ENCODE measurements at regions not wholly inside any gene's neighbourhood (a gene's known extent, or its start where the extent isn't known, plus 50 kb on each side); places are given as distances from the start of the nearest gene placed in this dataset.

DNA sequence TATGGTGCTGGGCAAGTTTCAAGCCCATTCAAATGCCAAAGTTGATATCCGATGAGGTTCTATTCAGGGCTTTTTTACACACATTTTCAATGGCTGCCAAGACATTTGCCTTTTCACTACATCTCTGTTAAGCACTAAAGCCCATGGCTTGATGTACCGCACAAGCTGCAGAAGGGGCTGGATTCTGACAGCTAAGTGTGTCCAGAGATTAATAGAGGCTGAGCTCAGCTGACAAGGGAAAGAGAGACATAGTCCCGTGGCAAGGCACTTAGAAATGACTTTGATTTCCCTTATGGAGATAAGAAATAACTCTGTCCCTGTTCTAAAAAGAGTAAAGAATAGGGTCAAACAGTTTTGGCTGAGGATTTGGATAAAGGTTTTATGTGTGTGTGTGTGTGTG lies 198.6 kb downstream of the DMRT2 start:
- Histone ChIP-seq H3K36me3 (no peaks in the 10 kb centered on the region), H3K4me1 (no peaks in the 10 kb centered on the region), H3K4me3 (no peak overlapping the region), H3K27ac (no peak overlapping the region), H3K9me3 (no peaks in the 10 kb centered on the region), H3K27me3 (no peaks in the 10 kb centered on the region)
- intact Hi-C loops (cut with DNase I; ENCODE audit: low total_unique reads): no loop called here
- DNase-seq: no peak
- TF ChIP-seq, protein P1, sequence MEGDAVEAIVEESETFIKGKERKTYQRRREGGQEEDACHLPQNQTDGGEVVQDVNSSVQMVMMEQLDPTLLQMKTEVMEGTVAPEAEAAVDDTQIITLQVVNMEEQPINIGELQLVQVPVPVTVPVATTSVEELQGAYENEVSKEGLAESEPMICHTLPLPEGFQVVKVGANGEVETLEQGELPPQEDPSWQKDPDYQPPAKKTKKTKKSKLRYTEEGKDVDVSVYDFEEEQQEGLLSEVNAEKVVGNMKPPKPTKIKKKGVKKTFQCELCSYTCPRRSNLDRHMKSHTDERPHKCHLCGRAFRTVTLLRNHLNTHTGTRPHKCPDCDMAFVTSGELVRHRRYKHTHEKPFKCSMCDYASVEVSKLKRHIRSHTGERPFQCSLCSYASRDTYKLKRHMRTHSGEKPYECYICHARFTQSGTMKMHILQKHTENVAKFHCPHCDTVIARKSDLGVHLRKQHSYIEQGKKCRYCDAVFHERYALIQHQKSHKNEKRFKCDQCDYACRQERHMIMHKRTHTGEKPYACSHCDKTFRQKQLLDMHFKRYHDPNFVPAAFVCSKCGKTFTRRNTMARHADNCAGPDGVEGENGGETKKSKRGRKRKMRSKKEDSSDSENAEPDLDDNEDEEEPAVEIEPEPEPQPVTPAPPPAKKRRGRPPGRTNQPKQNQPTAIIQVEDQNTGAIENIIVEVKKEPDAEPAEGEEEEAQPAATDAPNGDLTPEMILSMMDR (IDR thresholded peaks at IDR 0.05): no peak

DNA sequence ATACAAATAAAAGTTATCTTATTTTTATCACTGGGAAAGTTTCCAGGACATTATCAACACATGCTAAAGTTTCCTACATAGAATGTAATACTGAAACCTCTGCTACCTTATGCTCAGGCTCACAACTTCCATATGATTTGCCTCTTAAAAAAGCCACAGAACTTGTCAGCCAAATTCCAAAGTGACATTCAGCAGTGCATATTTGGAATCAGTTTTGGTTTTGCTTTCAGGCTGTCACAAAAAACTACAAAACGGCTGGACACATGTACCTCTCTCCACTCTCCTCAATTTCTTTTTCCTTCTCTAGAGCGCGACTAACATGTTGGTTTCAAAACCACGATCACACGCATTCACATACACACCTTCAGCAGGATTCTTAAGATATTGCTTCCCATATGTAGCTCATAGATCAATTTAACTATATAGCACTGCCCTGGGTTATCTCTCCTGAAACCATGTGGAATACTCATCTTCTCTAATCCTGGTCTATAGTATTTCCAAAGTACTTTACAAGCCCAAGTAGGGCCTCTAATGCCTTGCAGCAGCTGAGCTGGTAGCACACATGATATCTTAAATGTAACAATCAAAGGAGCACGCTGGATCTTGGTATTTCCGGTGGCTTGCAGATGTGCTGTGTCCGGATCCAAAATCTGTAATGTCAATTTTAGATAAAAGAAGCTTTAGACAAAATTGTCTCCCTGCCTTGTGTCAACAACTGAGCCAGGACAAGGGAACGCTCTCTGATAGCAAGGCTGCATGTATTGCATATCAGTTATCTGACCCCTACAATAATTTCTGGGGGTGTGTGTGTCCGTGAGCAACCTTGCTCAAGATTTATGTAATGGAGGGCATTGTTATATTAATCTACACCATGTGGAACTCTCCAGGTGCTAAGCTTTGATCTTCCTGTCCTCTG lies 203.2 kb downstream of the DMRT2 start:
- no peaks in the 10 kb centered on the region for H3K9me3 ChIP-seq
- H3K4me1 ChIP-seq: no peaks in the 10 kb centered on the region
- H3K27me3 ChIP-seq: no peaks in the 10 kb centered on the region
- intact Hi-C loops (cut with DNase I; ENCODE audit: low total_unique reads): no loop called here
- H3K4me3 ChIP-seq: no peak overlapping the region
- H3K36me3 ChIP-seq: no peaks in the 10 kb centered on the region
- TF ChIP-seq, protein P1 (IDR thresholded peaks at IDR 0.05): no peak
- no peak overlapping the region for H3K27ac ChIP-seq
- DNase-seq: no peak

DNA sequence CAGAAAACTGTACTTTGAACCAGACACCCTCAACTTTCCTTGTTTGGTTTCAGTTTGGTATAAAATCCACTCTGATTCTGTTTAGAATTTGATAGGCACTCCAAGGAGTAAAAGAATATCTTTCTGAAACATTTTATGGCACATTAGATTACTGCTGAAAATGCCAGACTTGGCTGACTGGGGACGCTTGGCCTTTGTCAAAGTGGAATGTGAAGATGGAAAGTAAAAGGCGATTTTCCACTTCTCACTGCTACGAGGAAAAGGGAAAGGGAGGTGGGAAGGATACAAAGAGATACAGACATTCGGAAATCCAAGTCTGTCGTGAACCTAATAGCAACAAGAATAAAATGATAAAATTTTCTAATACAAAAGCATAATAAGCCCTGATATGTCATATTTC lies 203.9 kb downstream of the DMRT2 start:
- Histone ChIP-seq H3K36me3 (no peaks in the 10 kb centered on the region), H3K4me1 (no peaks in the 10 kb centered on the region), H3K27me3 (no peaks in the 10 kb centered on the region), H3K9me3 (no peaks in the 10 kb centered on the region), H3K27ac (no peak overlapping the region), H3K4me3 (no peak overlapping the region)
- TF ChIP-seq, protein P1 (IDR thresholded peaks at IDR 0.05): no peak
- intact Hi-C loops (cut with DNase I; ENCODE audit: low total_unique reads): no loop called here
- DNase-seq: no peak

DNA sequence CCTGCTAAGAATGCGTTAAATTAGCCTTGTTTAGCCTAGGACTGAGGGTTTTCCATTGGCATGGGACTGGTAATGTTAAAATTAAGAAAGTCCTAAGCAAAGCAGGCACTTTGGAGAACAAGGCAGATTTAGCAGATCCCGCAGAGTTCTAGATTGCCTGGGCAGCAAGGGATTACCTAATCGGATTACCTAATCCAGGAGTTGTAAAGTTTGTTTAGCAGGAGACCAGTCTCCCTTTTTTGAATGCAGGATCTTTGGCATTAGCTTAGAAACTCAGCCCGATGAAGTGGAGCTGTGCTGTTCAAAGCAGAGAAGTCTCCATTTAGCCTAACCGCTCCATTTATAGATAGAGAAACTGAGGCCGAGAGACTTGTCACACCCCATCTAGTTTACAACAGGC lies 206.0 kb downstream of the DMRT2 start:
- no peaks in the 10 kb centered on the region for H3K36me3 ChIP-seq
- no peak overlapping the region for H3K4me3 ChIP-seq
- H3K27me3 ChIP-seq: no peaks in the 10 kb centered on the region
- DNase-seq: no peak
- no peak overlapping the region for H3K27ac ChIP-seq
- intact Hi-C loops (cut with DNase I; ENCODE audit: low total_unique reads): no loop called here
- H3K9me3 ChIP-seq: no peaks in the 10 kb centered on the region
- H3K4me1 ChIP-seq: no peaks in the 10 kb centered on the region
- TF ChIP-seq, protein P1 (IDR thresholded peaks at IDR 0.05): no peak

DNA sequence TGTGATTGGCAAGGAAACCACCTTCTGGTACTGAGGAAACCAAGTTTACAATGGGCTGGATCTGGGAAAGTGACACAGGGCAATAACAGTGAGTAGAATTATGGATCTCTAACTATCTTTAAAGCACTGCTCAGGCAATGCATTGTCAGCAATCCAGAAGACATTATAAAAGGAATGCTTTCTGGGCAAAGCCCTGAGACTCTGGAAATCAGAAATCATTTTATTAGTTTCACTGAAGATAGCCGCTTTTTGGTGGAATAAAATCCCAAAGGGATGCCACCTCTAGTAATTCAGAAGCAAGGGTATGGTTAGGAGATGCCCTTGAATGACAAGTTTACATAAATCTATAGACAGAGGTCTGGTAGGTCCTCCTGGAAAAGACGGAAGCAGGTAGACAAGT lies 211.1 kb downstream of the DMRT2 start:
- Histone ChIP-seq H3K9me3 (no peaks in the 10 kb centered on the region), H3K27me3 (no peaks in the 10 kb centered on the region), H3K27ac (no peak overlapping the region), H3K36me3 (no peaks in the 10 kb centered on the region), H3K4me3 (no peak overlapping the region), H3K4me1 (no peaks in the 10 kb centered on the region)
- TF ChIP-seq, protein P1 (IDR thresholded peaks at IDR 0.05): no peak
- intact Hi-C loops (cut with DNase I; ENCODE audit: low total_unique reads): no loop called here
- DNase-seq: no peak
